GM11168 (cell line): ENCODE measurements at regions not wholly inside any gene's neighbourhood (a gene's known extent, or its start where the extent isn't known, plus 50 kb on each side); places are given as distances from the start of the nearest gene placed in this dataset.

Experiments used
- in situ Hi-C: fragments of 300-500 bp; cut with MboI; formaldehyde crosslinking; loops from one replicate; pipeline ENCODE4 v1.12.0; 2022; ENCODE audit warnings: low sequenced_read_pairs; ENCODE audit not compliant: unreplicated experiment

GRCh38 chr4:182068920-182069319, 174.3 kb upstream of the TENM3 start:
- in situ Hi-C loops: no loop called here

GRCh38 chr4:182073278-182073677, 169.9 kb upstream of the TENM3 start:
- in situ Hi-C loops: no loop called here

- in situ Hi-C loops: no loop called here
Measured at GRCh38 chr4:182074139-182074538, 169.1 kb upstream of the TENM3 start.

- in situ Hi-C loops: no loop called here
Measured at GRCh38 chr4:182074810-182075209, 168.4 kb upstream of the TENM3 start.

GRCh38 chr4:182082910-182083309, 160.3 kb upstream of the TENM3 start:
- in situ Hi-C loops: no loop called here

GRCh38 chr4:182083671-182084410, 159.4 kb upstream of the TENM3 start:
- in situ Hi-C loops: no loop called here

GRCh38 chr4:182085051-182085480, 158.1 kb upstream of the TENM3 start:
- in situ Hi-C loops: no loop called here

GRCh38 chr4:182089326-182089725, 153.9 kb upstream of the TENM3 start:
- in situ Hi-C loops: no loop called here

GRCh38 chr4:182090186-182090585, 153.0 kb upstream of the TENM3 start:
- in situ Hi-C loops: no loop called here

- in situ Hi-C loops: no loop called here
Measured at GRCh38 chr4:182091128-182091527, 152.1 kb upstream of the TENM3 start.

GRCh38 chr4:182093431-182093831, 149.8 kb upstream of the TENM3 start:
- in situ Hi-C loops: no loop called here

- in situ Hi-C loops: no loop called here
Measured at GRCh38 chr4:182093935-182094334, 149.3 kb upstream of the TENM3 start.

GRCh38 chr4:182101618-182102017, 141.6 kb upstream of the TENM3 start:
- in situ Hi-C loops: no loop called here

- in situ Hi-C loops: no loop called here
Measured at GRCh38 chr4:182102576-182102975, 140.6 kb upstream of the TENM3 start.

- in situ Hi-C loops: no loop called here
Measured at GRCh38 chr4:182103614-182104319, 139.4 kb upstream of the TENM3 start.

GRCh38 chr4:182105416-182105815, 137.8 kb upstream of the TENM3 start:
- in situ Hi-C loops: no loop called here

GRCh38 chr4:182107931-182108330, 135.3 kb upstream of the TENM3 start:
- in situ Hi-C loops: no loop called here

- in situ Hi-C loops: no loop called here
Measured at GRCh38 chr4:182111586-182111985, 131.6 kb upstream of the TENM3 start.

GRCh38 chr4:182113779-182114178, 129.4 kb upstream of the TENM3 start:
- in situ Hi-C loops: no loop called here

- in situ Hi-C loops: no loop called here
Measured at GRCh38 chr4:182124359-182124758, 118.8 kb upstream of the TENM3 start.

- in situ Hi-C loops: no loop called here
Measured at GRCh38 chr4:182126096-182126495, 117.1 kb upstream of the TENM3 start.

- in situ Hi-C loops: no loop called here
Measured at GRCh38 chr4:182126603-182127002, 116.6 kb upstream of the TENM3 start.
